Upper lobe of right lung (tissue), 1 donor: ENCODE measurements at regions not wholly inside any gene's neighbourhood (a gene's known extent, or its start where the extent isn't known, plus 50 kb on each side); places are given as distances from the start of the nearest gene placed in this dataset.

Source experiments
- ATAC-seq: fragments of 200-7000 bp; cut with Tn5 transposase; one replicate; pipeline ENCODE4 v1.9.1; 2020; ENCODE audit warnings: mild to moderate bottlenecking, moderate library complexity
- DNase-seq: peaks from one replicate; pipeline ENCODE4 v3.0.0-alpha.2; 2020
- H3K27ac ChIP-seq: fragments of 200-600 bp; one replicate; pipeline ENCODE4 v1.8.0; 2022
- H3K27me3 ChIP-seq: fragments of 200-600 bp; one replicate; pipeline ENCODE4 v1.8.0; 2022; ENCODE audit warnings: mild to moderate bottlenecking
- H3K36me3 ChIP-seq: fragments of 200-600 bp; one replicate; pipeline ENCODE4 v1.8.0; 2022
- H3K4me1 ChIP-seq: fragments of 200-600 bp; one replicate; pipeline ENCODE4 v1.8.0; 2022
- H3K4me3 ChIP-seq: fragments of 200-600 bp; one replicate; pipeline ENCODE4 v1.8.0; 2022; ENCODE audit warnings: mild to moderate bottlenecking
- H3K9me3 ChIP-seq: fragments of 200-600 bp; one replicate; pipeline ENCODE4 v1.8.0; 2022
- intact Hi-C: fragments of 100-400 bp; cut with DNase I; formaldehyde crosslinking; loops from one replicate; pipeline ENCODE4 v1.11.0; 2022
- TF ChIP-seq, protein P1 (sequence below): fragments of 200-600 bp; IDR thresholded peaks from one replicate; pipeline ENCODE4 v1.8.0; 2022; ENCODE audit warnings: antibody characterized with exemption
- donor health status: DM: no; HTN: yes; CAD: no; lungs with severe emphysema.

- H3K36me3 ChIP-seq = no peaks in the 10 kb centered on the region
- no peak for ATAC-seq
- no peaks in the 10 kb centered on the region for H3K4me1 ChIP-seq
- H3K27me3 ChIP-seq = no peaks in the 10 kb centered on the region
- no peak for DNase-seq
- no peak overlapping the region for H3K4me3 ChIP-seq
- intact Hi-C loops = no loop called here
- no peaks in the 10 kb centered on the region for H3K9me3 ChIP-seq
- TF ChIP-seq, protein P1, sequence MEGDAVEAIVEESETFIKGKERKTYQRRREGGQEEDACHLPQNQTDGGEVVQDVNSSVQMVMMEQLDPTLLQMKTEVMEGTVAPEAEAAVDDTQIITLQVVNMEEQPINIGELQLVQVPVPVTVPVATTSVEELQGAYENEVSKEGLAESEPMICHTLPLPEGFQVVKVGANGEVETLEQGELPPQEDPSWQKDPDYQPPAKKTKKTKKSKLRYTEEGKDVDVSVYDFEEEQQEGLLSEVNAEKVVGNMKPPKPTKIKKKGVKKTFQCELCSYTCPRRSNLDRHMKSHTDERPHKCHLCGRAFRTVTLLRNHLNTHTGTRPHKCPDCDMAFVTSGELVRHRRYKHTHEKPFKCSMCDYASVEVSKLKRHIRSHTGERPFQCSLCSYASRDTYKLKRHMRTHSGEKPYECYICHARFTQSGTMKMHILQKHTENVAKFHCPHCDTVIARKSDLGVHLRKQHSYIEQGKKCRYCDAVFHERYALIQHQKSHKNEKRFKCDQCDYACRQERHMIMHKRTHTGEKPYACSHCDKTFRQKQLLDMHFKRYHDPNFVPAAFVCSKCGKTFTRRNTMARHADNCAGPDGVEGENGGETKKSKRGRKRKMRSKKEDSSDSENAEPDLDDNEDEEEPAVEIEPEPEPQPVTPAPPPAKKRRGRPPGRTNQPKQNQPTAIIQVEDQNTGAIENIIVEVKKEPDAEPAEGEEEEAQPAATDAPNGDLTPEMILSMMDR = no peak
- no peak overlapping the region for H3K27ac ChIP-seq
Observed at GRCh38 chr3:176412771-176413170, 784.5 kb downstream of the TBL1XR1 start.

DNA sequence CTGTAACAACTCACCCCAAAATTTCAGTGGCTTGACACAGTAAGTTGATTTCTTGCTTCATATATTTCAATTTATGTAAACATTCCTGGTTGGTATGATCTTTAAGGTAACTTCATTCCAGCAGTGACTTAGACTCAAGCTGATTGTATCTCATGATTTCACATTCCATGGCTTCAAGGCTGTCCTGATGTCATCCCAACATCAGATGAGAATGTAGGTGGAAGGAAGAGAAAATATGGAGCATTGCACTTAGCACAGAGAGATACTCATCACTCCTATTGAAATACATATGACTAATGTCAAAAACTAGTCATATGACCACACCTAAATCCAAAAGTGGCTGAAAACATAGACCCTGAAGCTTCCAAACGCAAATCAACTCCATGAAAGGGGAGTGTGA lies 793.8 kb downstream of the TBL1XR1 start:
- Histone ChIP-seq H3K27ac (no peak overlapping the region), H3K36me3 (no peaks in the 10 kb centered on the region), H3K4me3 (no peak overlapping the region), H3K4me1 (no peaks in the 10 kb centered on the region), H3K9me3 (no peaks in the 10 kb centered on the region), H3K27me3 (no peaks in the 10 kb centered on the region)
- no peak for DNase-seq
- TF ChIP-seq, protein P1 = no peak
- ATAC-seq = no peak
- intact Hi-C loops = no loop called here

DNA sequence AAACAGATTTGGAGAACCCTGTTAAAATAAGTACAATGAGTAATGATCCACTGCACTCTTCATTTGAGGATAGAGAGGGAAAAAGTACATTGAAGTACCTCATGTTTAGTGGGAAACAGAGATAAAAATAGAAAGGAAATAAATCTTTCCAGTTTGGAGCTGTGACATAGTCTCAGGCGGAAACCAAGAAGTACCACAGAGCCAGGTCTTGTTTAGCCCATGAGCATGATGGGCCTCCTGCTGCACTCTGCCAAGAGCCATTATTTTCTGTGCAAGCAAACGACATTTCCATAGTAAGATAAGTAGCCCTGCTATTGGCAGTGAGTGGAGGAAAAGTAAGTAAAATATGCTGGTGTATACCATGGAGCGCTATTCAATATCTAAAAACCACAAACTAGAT lies 796.1 kb downstream of the TBL1XR1 start:
- no peak for ATAC-seq
- intact Hi-C loops = no loop called here
- TF ChIP-seq, protein P1 = no peak

DNA sequence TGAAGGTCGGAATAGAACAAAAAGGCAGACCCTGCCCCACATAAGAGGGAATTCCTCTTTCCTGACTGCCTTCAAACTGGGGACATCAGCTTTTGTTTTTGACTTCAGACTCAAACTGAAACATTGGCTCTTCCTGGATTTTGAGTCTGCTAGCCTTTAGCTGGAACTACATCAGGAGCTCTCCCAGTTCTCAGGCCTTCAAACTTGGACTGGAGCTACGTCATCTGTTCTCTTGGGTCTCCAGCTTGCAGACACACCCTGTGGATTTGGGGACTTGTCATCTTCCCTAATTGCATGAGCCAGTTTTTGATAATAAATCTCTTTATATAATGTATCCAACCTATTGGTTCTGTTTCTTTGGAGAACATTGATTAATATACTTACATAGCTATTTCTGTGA lies 798.1 kb downstream of the TBL1XR1 start:
- no peak for ATAC-seq
- no peaks in the 10 kb centered on the region for H3K27me3 ChIP-seq
- DNase-seq = no peak
- no peak overlapping the region for H3K4me3 ChIP-seq
- TF ChIP-seq, protein P1 = no peak
- intact Hi-C loops = no loop called here
- no peaks in the 10 kb centered on the region for H3K4me1 ChIP-seq
- no peak overlapping the region for H3K27ac ChIP-seq
- no peaks in the 10 kb centered on the region for H3K9me3 ChIP-seq
- H3K36me3 ChIP-seq = no peaks in the 10 kb centered on the region

More for the DNA sequence above, 796.1 kb downstream of the TBL1XR1 start:
- Histone ChIP-seq H3K4me1 (no peaks in the 10 kb centered on the region), H3K27ac (no peak overlapping the region), H3K4me3 (no peak overlapping the region), H3K27me3 (no peaks in the 10 kb centered on the region), H3K9me3 (no peaks in the 10 kb centered on the region), H3K36me3 (no peaks in the 10 kb centered on the region)
- DNase-seq = no peak

DNA sequence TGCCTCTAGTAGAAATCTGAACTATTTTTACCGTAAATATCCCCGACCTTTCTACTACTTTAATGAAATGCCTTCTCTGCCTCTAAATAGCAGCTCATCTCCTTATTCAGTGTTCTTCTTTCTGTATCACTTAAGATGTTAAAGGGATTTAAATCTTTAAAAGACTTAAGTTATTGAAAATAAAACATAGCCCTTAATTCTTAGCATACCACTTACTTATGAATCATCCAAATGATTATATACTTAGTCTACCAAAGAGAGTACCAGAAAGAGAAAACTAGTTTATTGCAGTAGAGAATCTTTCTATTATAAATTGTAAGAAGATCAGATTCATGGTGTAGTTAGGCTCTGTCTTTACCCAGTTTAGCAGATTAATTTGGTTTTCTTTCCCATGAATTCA lies 802.0 kb downstream of the TBL1XR1 start:
- Histone ChIP-seq H3K36me3 (no peaks in the 10 kb centered on the region), H3K27me3 (no peaks in the 10 kb centered on the region), H3K27ac (no peak overlapping the region), H3K4me3 (no peak overlapping the region), H3K4me1 (no peaks in the 10 kb centered on the region), H3K9me3 (no peaks in the 10 kb centered on the region)
- TF ChIP-seq, protein P1 = no peak
- DNase-seq (no peak), ATAC-seq (no peak)
- intact Hi-C loops = no loop called here

- intact Hi-C loops = no loop called here
- H3K27me3 ChIP-seq = no peaks in the 10 kb centered on the region
- H3K27ac ChIP-seq = no peak overlapping the region
- H3K4me3 ChIP-seq = no peak overlapping the region
- no peaks in the 10 kb centered on the region for H3K4me1 ChIP-seq
- no peak for ATAC-seq
- H3K36me3 ChIP-seq = no peaks in the 10 kb centered on the region
- DNase-seq = no peak
- H3K9me3 ChIP-seq = no peaks in the 10 kb centered on the region
- TF ChIP-seq, protein P1 = no peak
Observed at GRCh38 chr3:176378789-176379188, 818.5 kb downstream of the TBL1XR1 start.
